Skeletal muscle tissue (tissue), 4 donors: ENCODE measurements at regions not wholly inside any gene's neighbourhood (a gene's known extent, or its start where the extent isn't known, plus 50 kb on each side); places are given as distances from the start of the nearest gene placed in this dataset. TPM values are rescaled to one million over a fixed set of nuclear protein-coding genes. Genes with fewer than 3 reads are reported as not detected.
"Not testable (repeated sequence)": the region's sequence is repeated elsewhere in the genome, so short reads cannot be mapped to it uniquely, and the experiment has no call there.

Experiments
- H3K27ac ChIP-seq: one replicate; pipeline ENCODE4 v1.7.0; 2013; ENCODE audit warnings: mild to moderate bottlenecking, low read depth, low read length, inconsistent platforms
- H3K27me3 ChIP-seq, 3 donors: one replicate each; pipeline ENCODE4 v1.7.0; 2013; ENCODE audit warnings: low read length in 3 of 3; ENCODE audit not compliant: control insufficient read depth in 3 of 3, insufficient read depth in 3 of 3
- H3K36me3 ChIP-seq, 3 donors: one replicate each; pipeline ENCODE4 v1.7.0; 2013; ENCODE audit warnings: low read length in 3 of 3; ENCODE audit not compliant: control insufficient read depth in 3 of 3, insufficient read depth in 3 of 3
- H3K4me1 ChIP-seq, 3 donors: one replicate each; pipeline ENCODE4 v1.7.0; 2013; ENCODE audit warnings: low read length in 3 of 3, mild to moderate bottlenecking in 3 of 3; ENCODE audit not compliant: control insufficient read depth in 3 of 3, insufficient read depth in 3 of 3
- H3K4me3 ChIP-seq, 3 donors: one replicate each; pipeline ENCODE4 v1.7.0; 2013; ENCODE audit warnings: low read length in 3 of 3
- H3K9ac ChIP-seq, 3 donors: one replicate each; pipeline ENCODE4 v1.7.0; 2013; ENCODE audit warnings: low read length in 3 of 3, mild to moderate bottlenecking in 3 of 3, moderate library complexity in 2 of 3, low read depth in 1 of 3
- H3K9me3 ChIP-seq, 3 donors: one replicate each; pipeline ENCODE4 v1.7.0; 2013; ENCODE audit warnings: low read length in 3 of 3; ENCODE audit not compliant: control insufficient read depth in 3 of 3
- small RNA-seq: library from RNA; depleted of rRNA; stranded (forward); fragments of <200 nt; gene quantifications from one replicate; pipeline ENCODE3, GENCODE V24; 2014
- donor health status: Osteomylitis.

DNA sequence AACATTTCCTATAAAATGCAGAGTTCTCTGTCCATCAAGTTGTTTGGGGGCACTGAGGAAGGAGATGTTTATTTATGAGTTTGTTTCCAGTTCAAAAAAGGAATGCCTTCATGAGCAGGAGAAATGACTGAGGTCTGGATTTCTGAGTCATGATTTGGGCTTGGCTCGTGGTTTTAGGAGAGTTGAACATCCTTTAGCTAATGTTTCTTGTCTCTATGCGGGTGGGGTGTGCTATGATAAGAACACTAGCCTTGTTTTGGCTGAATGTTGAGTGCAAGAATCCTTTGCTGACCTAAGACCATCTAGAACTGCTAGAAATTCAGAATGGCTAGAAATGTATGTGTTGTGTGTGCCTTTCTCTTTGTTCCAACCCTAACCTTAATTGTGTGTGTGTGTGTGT, 59.1 kb upstream of the NBPF11 start:
- H3K9ac ChIP-seq, H3K36me3 ChIP-seq, H3K27ac ChIP-seq, H3K4me3 ChIP-seq, H3K27me3 ChIP-seq, H3K4me1 ChIP-seq, H3K9me3 ChIP-seq: not testable (repeated sequence)

DNA sequence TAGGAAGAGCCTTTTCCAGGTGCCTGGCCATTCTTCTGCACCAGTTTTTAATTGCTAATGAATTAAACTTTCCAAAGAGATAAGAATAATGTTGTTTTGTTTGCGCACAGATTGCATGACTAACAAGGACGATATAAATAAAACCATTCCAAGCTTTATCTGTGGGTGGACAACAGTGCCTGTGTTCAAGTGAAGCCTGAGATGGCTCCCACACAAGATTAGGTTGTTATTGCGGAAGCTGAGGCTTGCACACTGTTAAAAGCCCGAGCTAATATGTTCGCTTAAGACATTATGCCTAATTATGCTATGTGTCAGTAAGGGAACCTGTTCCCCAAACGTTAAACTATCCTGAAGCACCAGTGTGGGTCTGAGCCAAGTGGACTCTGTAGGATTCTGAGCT, 58.5 kb upstream of the NBPF11 start:
- H3K4me3 ChIP-seq, H3K9ac ChIP-seq, H3K27ac ChIP-seq, H3K4me1 ChIP-seq, H3K36me3 ChIP-seq, H3K9me3 ChIP-seq, H3K27me3 ChIP-seq: not testable (repeated sequence)

DNA sequence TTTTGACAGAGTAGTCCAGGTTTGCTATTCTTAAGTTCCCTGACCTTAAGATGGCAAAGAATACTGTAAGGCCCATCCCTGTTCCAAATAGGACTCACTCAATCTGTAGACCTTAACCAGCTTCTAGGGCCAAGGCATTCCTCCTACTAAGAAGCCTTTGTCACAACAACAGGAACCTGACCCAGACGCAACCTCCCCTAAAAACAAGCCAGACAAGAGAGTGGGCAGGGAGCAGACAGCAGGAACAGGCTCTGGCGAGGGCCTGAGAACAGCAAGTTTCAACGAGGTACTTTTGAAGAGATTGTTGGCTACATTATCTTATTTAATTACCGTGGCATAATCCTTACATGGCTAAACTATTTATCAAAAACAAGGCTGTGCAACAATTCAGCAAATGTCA, 58.1 kb upstream of the NBPF11 start:
- not testable (repeated sequence) for H3K4me3 ChIP-seq, H3K27ac ChIP-seq, H3K9ac ChIP-seq, H3K9me3 ChIP-seq, H3K36me3 ChIP-seq, H3K4me1 ChIP-seq, H3K27me3 ChIP-seq

DNA sequence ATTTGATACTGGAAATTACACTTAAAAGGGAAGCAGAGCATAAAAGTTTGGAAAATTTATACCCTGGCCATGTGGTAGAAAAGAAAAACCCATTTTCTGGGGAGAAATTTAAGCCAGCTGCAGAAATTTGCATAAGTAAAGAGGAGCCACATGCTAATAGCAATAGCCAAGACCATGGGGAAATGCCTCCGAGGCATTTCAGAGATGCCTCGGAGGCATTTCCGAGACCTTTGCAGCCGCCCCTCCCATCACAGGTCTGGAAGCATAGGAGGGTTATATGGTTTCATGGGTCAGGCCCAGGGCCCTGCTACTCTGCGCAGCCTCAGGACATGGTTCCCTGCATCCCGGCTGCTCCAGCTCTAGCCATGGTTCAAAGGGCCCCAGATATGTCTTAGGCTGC, 49.9 kb upstream of the NBPF11 start:
- H3K36me3 ChIP-seq, H3K9ac ChIP-seq, H3K9me3 ChIP-seq, H3K4me3 ChIP-seq, H3K4me1 ChIP-seq, H3K27me3 ChIP-seq, H3K27ac ChIP-seq: not testable (repeated sequence)

Small RNA genes in the stretch of these regions (small RNA-seq; reads per million reads assigned to genes)
- gene AC239809.1 (not detected), gene MIR6077 (not detected), gene RF00019 (not detected), gene RNU1-120P (not detected), gene RNU1-122P (3.3 reads per million, percentile 88 among the genes with 10 or more reads in this experiment), gene RNU1-13P (0.58 reads per million, percentile 65 among the genes with 10 or more reads in this experiment), gene RNVU1-1 (0.60 reads per million, percentile 67 among the genes with 10 or more reads in this experiment), gene RNVU1-2 (not detected), gene RNVU1-3 (0.25 reads per million, percentile 19 among the genes with 10 or more reads in this experiment)
